C4-2B (cell line): ENCODE measurements at regions not wholly inside any gene's neighbourhood (a gene's known extent, or its start where the extent isn't known, plus 50 kb on each side); places are given as distances from the start of the nearest gene placed in this dataset.

ENCODE experiments used
- H3K27ac ChIP-seq: fragments of 450-650 bp; 2 replicates; pipeline ENCODE4 v1.5.1; 2017
- ZFX ChIP-seq: fragments of 450-650 bp; IDR thresholded peaks from 2 replicates; pipeline ENCODE4 v1.6.1; 2017
- TF ChIP-seq, protein P1 (sequence below): fragments of 450-650 bp; conservative IDR thresholded peaks from 2 replicates; pipeline ENCODE4 v1.5.1; 2017; ENCODE audit warnings: mild to moderate bottlenecking

DNA sequence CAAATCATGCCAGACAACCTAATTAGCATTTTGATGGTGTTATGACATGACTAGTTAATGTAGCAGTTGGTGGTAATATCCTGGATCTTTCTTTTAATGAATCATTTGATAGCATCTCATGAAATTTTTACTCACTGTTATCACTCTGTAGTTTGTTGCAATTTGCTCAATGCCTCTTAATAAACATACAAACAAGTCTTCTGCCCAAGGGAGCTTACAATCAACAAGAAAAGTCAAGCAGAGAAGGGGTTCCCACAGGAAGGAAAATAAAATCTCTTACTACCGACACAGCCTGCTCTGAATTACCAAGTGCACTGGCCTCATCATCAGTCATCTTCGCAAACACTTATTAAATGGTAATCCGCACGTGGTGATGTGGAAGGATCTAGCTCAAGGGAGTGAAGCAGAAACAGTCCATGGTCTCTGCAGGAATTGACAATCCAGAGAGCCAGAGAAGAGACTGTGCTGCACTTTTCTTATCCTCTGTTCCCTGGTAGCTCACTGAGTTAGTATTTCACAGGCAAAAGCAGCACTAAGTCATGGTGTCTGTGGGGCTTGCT is 263.5 kb downstream of the EPHA4 start:
- TF ChIP-seq, protein P1, sequence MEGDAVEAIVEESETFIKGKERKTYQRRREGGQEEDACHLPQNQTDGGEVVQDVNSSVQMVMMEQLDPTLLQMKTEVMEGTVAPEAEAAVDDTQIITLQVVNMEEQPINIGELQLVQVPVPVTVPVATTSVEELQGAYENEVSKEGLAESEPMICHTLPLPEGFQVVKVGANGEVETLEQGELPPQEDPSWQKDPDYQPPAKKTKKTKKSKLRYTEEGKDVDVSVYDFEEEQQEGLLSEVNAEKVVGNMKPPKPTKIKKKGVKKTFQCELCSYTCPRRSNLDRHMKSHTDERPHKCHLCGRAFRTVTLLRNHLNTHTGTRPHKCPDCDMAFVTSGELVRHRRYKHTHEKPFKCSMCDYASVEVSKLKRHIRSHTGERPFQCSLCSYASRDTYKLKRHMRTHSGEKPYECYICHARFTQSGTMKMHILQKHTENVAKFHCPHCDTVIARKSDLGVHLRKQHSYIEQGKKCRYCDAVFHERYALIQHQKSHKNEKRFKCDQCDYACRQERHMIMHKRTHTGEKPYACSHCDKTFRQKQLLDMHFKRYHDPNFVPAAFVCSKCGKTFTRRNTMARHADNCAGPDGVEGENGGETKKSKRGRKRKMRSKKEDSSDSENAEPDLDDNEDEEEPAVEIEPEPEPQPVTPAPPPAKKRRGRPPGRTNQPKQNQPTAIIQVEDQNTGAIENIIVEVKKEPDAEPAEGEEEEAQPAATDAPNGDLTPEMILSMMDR: no peak
- no peak for TF ChIP-seq ZFX
- no peak overlapping the region for H3K27ac ChIP-seq

DNA sequence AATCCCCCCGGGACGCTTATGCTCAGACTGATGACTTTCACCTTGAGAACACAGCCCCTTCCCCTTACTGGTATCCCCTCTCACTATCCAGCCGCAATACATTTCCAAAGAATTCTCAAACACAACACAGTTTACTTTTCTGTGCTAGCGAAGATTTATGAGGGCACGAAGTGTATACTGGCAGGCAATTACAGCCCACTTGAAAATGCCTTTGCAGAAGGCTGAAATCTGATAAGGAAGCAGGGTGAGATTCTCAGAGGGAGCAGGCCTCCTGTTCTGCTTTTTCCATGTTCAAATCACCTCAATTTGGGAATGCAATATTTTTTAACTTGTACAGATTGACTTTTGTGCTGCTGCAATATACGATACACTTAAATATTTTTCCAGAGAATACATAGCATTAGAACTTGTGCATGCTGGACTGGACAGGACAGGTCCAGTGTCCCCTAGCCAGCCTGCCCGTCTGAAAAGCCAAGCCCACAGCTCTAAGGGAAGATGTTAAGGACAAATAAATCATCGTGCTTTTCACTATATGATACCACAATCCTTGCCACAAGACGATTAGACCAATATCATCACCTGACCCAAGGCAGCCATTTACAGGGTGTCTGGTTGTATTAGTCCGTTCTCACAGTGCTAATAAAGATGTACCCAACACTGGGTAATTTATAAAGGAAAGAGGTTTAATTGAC is 262.1 kb downstream of the EPHA4 start:
- H3K27ac ChIP-seq: no peak overlapping the region
- TF ChIP-seq, protein P1: no peak
- no peak for TF ChIP-seq ZFX

DNA sequence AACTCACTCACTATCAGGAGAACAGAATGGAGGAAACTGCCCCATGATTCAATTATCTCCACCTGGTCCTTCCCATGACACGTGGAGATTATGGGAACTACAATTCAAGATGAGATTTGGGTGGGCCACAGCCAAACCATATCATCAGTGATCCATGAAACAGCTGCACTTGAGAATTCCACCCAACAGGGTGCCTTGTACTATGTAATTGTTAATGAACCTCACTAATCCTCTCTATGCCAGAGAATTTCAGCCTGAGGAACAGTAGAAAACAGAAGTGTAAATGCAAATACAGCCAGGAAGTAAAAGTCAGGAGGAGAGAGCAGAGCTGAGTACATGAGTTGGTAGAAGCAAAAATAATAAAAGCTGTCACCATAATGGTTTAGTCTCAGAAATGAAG is 261.4 kb downstream of the EPHA4 start:
- no peak overlapping the region for H3K27ac ChIP-seq
- TF ChIP-seq, protein P1: no peak
- no peak for TF ChIP-seq ZFX

DNA sequence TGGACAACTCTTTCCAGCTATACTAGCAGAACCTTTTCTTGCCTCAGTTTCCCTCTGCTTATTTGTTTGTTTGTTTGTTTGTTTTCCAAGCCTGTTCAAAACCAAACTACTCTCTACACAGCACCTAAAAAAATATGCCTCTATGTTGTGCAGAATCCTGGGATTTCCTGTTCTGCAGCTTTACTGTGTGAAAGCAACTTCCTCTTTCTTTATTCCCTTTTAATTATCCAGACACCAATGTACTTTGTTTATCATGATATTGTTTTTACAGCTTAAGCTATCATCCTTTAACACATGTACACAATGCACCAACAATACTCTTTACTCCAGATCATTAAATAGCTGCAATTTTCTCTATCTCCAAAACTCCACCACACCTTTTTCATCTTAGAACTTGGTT is 259.5 kb downstream of the EPHA4 start:
- no peak overlapping the region for H3K27ac ChIP-seq
- TF ChIP-seq, protein P1: no peak
- TF ChIP-seq ZFX: no peak

DNA sequence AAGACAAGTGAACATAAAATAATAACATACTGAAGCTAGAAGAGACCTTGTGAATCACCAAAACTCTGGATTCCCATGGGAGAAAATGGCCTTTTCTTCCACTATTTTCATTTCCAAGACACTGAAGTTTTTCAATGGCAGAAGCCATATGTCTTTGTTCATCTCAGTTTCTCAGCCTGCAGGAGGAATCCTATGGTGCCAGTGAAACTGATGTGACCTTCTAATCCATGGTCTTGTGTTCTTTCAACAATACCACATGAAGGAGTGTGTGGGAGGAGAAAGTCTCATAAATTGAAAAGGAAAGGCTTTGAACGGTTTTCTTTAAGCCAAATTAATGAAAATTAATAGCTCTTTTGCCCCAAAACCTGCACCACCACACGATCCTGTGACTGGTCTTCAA is 257.3 kb downstream of the EPHA4 start:
- H3K27ac ChIP-seq: no peak overlapping the region
- TF ChIP-seq ZFX: no peak
- TF ChIP-seq, protein P1: no peak

DNA sequence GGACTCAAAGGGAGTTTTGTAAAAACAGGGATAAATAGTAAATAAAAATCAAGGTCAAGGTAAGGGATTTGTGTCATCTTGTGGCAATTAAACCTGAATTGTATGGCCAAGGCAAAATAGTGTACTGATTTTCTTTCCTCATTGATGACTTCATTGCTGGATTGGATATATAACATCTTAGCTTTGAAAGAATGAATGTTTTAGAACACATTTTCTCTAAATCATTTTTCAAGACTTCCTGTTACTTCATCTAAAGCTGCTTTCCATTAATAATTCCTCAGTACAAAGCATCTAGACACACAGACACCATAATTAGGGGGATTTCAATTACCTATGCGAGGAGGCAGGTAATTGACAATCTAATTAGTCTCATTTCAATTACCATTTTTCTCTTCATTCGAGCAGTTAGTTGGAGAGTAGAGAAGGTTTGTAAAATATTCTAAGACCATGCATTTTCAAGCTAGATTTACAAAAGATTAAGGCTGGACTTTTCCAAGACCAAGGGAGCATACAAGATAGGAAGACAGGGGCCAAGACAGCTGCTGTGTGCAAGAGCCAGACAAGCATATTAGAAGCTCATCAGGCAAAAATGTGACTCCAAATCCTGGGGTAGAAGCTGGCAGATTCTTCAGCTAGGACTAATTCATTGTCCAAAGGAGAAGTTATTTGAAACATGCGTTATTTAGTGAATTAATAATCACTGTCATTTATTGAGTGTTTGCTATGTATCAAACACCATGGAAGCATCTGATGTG is 253.6 kb downstream of the EPHA4 start:
- TF ChIP-seq, protein P1: no peak
- TF ChIP-seq ZFX: no peak
- H3K27ac ChIP-seq: no peak overlapping the region

DNA sequence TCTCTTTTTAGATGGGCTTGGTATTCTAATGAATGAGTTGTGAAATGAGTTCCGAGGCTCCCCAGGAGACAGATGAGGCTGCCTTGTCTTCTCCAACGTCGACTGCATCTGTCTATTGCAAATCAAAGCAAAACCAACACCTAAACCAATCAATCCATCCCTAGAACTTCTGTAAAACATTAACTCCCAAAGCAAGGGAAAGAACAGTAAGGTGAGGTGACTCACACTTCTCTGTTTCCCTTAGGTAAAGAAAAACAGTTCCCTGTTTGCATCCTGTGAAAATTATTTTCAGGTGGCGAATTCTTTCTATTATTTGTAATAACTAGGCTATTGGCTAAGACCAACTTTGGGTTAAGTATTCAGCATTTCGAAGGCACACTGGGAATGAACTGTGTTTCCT is 249.4 kb downstream of the EPHA4 start:
- H3K27ac ChIP-seq: no peak overlapping the region
- TF ChIP-seq, protein P1: no peak
- TF ChIP-seq ZFX: no peak
